Neuron (in vitro differentiated cells): ENCODE measurements at regions not wholly inside any gene's neighbourhood (a gene's known extent, or its start where the extent isn't known, plus 50 kb on each side); places are given as distances from the start of the nearest gene placed in this dataset.

Experiments used
- H2AFZ ChIP-seq: one replicate; pipeline ENCODE4 v1.6.1; 2013; ENCODE audit warnings: low read depth, mild to moderate bottlenecking, inconsistent platforms, low read length, moderate library complexity
- H3K27me3 ChIP-seq: one replicate; pipeline ENCODE4 v1.6.1; 2013; ENCODE audit warnings: low read length; ENCODE audit not compliant: insufficient read depth
- H3K36me3 ChIP-seq: one replicate; pipeline ENCODE4 v1.6.1; 2013; ENCODE audit warnings: low read length; ENCODE audit not compliant: insufficient read depth
- H3K4me1 ChIP-seq: one replicate; pipeline ENCODE4 v1.6.1; 2013; ENCODE audit warnings: low read length; ENCODE audit not compliant: insufficient read depth
- H3K4me3 ChIP-seq: 2 replicates; pipeline ENCODE4 v1.5.1; 2013; ENCODE audit warnings: mild to moderate bottlenecking, low read length, moderate library complexity
- H3K9me3 ChIP-seq: one replicate; pipeline ENCODE4 v1.6.1; 2013; ENCODE audit warnings: low read length

DNA sequence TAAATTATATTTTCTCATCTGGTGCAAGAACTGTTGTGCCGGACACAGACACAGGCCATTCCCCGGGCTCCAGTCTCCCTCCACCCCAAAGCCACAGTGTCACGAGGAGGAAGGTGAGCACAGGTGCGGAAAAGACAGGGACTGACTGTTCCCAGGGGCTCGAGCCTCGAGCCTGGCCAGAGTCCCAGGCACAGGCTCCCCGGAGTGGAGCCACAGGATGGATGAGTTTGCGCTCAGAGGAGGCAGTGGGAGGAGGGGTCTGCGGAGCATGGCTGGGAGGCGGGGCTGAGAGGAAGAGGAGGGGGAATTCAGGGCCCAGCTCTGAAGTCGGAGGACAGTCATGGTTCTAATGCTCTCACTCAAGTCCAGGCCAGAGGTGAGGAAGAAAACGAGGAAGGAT, 284.8 kb downstream of the SMOC2 start:
- Histone ChIP-seq H3K27me3 (no peaks in the 10 kb centered on the region), H3K4me1 (peaks cover 2% of the 10 kb centered on the region), H3K36me3 (no peaks in the 10 kb centered on the region), H3K9me3 (peaks cover 12% of the 10 kb centered on the region), H3K4me3 (no peak overlapping the region), H2AFZ (no peak overlapping the region)

DNA sequence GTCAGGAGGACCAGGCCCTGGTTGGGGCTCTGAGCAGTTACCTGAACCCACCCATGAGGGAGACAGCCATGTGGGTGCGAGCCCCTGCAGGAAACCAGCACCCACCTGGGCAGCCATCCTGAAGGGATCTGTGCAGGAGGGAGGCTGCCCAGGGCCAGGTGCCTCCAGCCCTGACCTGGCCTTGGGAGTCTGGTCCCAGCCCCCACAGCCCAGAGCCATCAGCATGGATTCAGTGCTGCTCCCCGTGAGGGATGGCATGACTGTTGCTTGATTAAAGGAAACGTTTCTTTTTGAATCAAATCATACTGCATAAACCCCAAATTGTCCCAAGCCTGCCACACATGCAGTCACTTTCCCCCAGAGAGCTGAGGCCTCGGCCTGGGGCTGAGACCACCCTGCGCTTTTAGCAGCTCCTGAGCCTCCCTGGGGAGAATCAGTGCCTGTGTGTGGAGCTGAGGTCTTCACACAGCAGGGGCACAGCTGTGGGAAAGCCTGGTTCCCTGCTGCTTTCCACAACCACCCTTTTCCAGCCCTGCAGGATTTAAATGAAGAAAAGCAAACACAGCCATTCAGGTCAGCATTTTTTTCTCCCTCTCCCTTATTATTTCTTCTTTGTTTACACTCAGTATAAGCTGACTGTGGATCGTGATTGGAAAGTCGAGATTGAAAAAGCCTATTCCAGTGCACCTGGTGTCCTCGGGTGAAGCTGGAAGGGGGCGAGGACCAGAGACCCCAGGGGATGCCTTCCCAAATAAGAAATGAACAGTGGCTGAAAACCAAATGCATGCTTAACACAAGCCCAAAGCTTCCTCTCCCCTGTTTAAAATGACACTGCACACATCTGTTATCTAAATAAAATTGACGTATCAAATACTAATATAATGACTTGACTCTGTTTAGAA, 283.9 kb downstream of the SMOC2 start:
- peaks cover 2% of the 10 kb centered on the region for H3K4me1 ChIP-seq
- no peak overlapping the region for H3K4me3 ChIP-seq
- peaks cover 12% of the 10 kb centered on the region for H3K9me3 ChIP-seq
- no peaks in the 10 kb centered on the region for H3K36me3 ChIP-seq
- no peak overlapping the region for H2AFZ ChIP-seq
- no peaks in the 10 kb centered on the region for H3K27me3 ChIP-seq

- Histone ChIP-seq H3K36me3 (no peaks in the 10 kb centered on the region), H3K27me3 (no peaks in the 10 kb centered on the region), H3K9me3 (peaks cover 12% of the 10 kb centered on the region), H3K4me3 (no peak overlapping the region), H3K4me1 (peaks cover 2% of the 10 kb centered on the region), H2AFZ (no peak overlapping the region)
These were observed 283.0 kb downstream of the SMOC2 start for GRCh38 chr6:168724033-168724432.

DNA sequence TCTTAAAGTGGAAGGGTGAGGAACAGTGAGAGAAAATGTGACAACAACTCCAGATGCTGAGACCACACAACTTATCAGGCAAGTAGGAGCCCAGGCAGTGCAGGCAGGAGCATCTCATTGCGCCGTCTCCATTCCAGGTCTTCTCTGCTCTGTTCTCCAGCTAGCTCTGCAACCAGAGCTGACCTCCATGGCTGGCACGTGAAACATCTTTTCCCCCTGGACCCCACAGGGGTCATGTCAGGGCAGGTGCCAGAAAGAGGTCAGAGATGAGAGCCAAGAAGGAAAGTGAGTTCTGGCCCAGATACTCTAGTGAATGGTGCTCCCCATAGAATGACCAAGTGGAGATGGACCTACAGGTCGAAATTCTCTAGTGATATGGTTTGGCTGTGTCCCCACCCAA, 281.4 kb downstream of the SMOC2 start:
- Histone ChIP-seq H3K27me3 (no peaks in the 10 kb centered on the region), H3K9me3 (peaks cover 12% of the 10 kb centered on the region), H2AFZ (no peak overlapping the region), H3K4me3 (no peak overlapping the region), H3K4me1 (peaks cover 2% of the 10 kb centered on the region), H3K36me3 (no peaks in the 10 kb centered on the region)

GRCh38 chr6:168721571-168721970, 280.6 kb downstream of the SMOC2 start:
- Histone ChIP-seq H3K9me3 (peaks cover 12% of the 10 kb centered on the region), H3K4me3 (no peak overlapping the region), H3K36me3 (no peaks in the 10 kb centered on the region), H3K27me3 (no peaks in the 10 kb centered on the region), H3K4me1 (peaks cover 2% of the 10 kb centered on the region), H2AFZ (no peak overlapping the region)

- Histone ChIP-seq H3K9me3 (peaks cover 12% of the 10 kb centered on the region), H3K27me3 (no peaks in the 10 kb centered on the region), H3K4me3 (no peak overlapping the region), H3K4me1 (peaks cover 1% of the 10 kb centered on the region), H3K36me3 (no peaks in the 10 kb centered on the region), H2AFZ (no peak overlapping the region)
These were observed 278.9 kb downstream of the SMOC2 start for GRCh38 chr6:168719901-168720300.

DNA sequence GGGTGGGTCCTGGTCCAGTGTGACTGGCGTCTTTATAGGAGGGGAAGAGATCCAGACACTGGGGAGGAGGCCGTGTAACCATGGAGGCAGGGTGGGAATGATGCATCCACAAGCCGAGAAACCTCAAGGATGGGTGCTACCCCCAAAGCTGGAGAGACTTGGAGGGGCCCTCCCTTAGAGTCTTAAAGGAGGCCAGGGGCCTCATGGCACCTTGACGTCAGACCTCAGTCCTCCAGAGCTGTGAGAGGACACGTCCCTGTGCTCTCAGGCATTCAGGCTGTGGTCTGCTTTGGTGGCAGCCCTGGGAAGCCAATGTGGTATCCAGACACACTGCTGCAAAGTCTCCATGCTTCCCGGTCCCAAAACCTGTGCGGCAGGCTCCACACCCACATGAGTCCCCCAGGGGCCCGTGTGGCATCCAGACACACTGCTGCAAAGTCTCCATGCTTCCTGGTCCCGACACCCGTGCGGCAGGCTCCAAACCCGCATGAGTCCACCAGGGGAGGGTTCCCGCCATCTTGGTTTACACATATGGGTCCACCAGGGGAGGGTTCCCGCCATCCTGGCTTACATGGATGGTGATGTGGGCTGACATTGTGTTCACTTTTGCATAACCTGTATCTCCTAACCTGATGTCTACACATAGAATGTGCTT, 278.0 kb downstream of the SMOC2 start:
- Histone ChIP-seq H3K9me3 (peaks cover 8% of the 10 kb centered on the region), H3K4me1 (no peaks in the 10 kb centered on the region), H3K27me3 (no peaks in the 10 kb centered on the region), H2AFZ (no peak overlapping the region), H3K4me3 (no peak overlapping the region), H3K36me3 (no peaks in the 10 kb centered on the region)
